Liver (tissue), 8 donors: ENCODE measurements at regions not wholly inside any gene's neighbourhood (a gene's known extent, or its start where the extent isn't known, plus 50 kb on each side); places are given as distances from the start of the nearest gene placed in this dataset.

ENCODE experiments used
- DNase-seq: peaks from one replicate; pipeline ENCODE4 v3.0.0-alpha.2; 2017; ENCODE audit warnings: low spot score
- H3K27ac ChIP-seq, 2 donors: one replicate each; pipeline ENCODE4 v1.7.0; 2013; ENCODE audit warnings: inconsistent platforms in 2 of 2, low read length in 2 of 2, control low read depth in 1 of 2, low read depth in 1 of 2, mild to moderate bottlenecking in 1 of 2
- H3K27me3 ChIP-seq, 4 donors: one replicate each; pipeline versions ENCODE4 v1.6.1 to v1.7.0; 2013; ENCODE audit warnings: low read length in 3 of 4, inconsistent platforms in 1 of 4, mild to moderate bottlenecking in 1 of 4, moderate library complexity in 1 of 4; ENCODE audit not compliant: control insufficient read depth in 4 of 4, insufficient read depth in 4 of 4
- H3K36me3 ChIP-seq, 4 donors: one replicate each; pipeline versions ENCODE4 v1.6.1 to v1.7.0; 2013; ENCODE audit warnings: low read length in 3 of 4, mild to moderate bottlenecking in 3 of 4, low read depth in 1 of 4, moderate library complexity in 1 of 4; ENCODE audit not compliant: control insufficient read depth in 4 of 4, insufficient read depth in 3 of 4
- H3K4me1 ChIP-seq, 4 donors: one replicate each; pipeline versions ENCODE4 v1.6.1 to v1.7.0; 2013; ENCODE audit warnings: low read length in 3 of 4, mild to moderate bottlenecking in 3 of 4, moderate library complexity in 1 of 4; ENCODE audit not compliant: control insufficient read depth in 4 of 4, insufficient read depth in 4 of 4
- H3K4me3 ChIP-seq, 3 donors: one replicate each; pipeline versions ENCODE4 v1.6.1 to v1.7.0; 2013; ENCODE audit warnings: low read length in 3 of 3, control low read depth in 1 of 3, low read depth in 1 of 3, mild to moderate bottlenecking in 1 of 3
- H3K9ac ChIP-seq, 2 donors: one replicate each; pipeline ENCODE4 v1.7.0; 2013; ENCODE audit warnings: low read length in 2 of 2, mild to moderate bottlenecking in 2 of 2, moderate library complexity in 2 of 2, control low read depth in 1 of 2, low read depth in 1 of 2
- H3K9me3 ChIP-seq, 4 donors: one replicate each; pipeline versions ENCODE4 v1.6.1 to v1.7.0; 2013; ENCODE audit warnings: low read length in 3 of 4; ENCODE audit not compliant: control insufficient read depth in 4 of 4
- ATF3 ChIP-seq: IDR thresholded peaks from 2 replicates; pipeline ENCODE4 v1.6.1; 2016; ENCODE audit warnings: antibody characterized with exemption
- EGR1 ChIP-seq, 2 donors: IDR thresholded peaks; 2 replicates each; pipeline ENCODE4 v1.6.1; 2016 to 2018; ENCODE audit warnings: antibody characterized with exemption in 2 of 2, low read depth in 2 of 2
- FOXA1 ChIP-seq: IDR thresholded peaks from 2 replicates; pipeline ENCODE4 v1.6.1; 2016; ENCODE audit warnings: antibody characterized with exemption
- FOXA2 ChIP-seq: IDR thresholded peaks from 2 replicates; pipeline ENCODE4 v1.6.1; 2016; ENCODE audit warnings: antibody characterized with exemption
- GABPA ChIP-seq, 2 donors: IDR thresholded peaks in 1 of 2; conservative IDR thresholded peaks in 1 of 2; 2 replicates each; pipeline ENCODE4 v1.6.1; 2016; ENCODE audit warnings: antibody characterized with exemption in 2 of 2, mild to moderate bottlenecking in 1 of 2, moderate library complexity in 1 of 2
- HNF4A ChIP-seq, 2 donors: conservative IDR thresholded peaks; 2 replicates each; pipeline ENCODE4 v1.6.1; 2016; ENCODE audit warnings: antibody characterized with exemption in 2 of 2, mild to moderate bottlenecking in 2 of 2
- HNF4G ChIP-seq: IDR thresholded peaks from 2 replicates; pipeline ENCODE4 v1.6.1; 2016; ENCODE audit warnings: antibody characterized with exemption
- JUND ChIP-seq, 2 donors: IDR thresholded peaks; 2 replicates each; pipeline ENCODE4 v1.6.1; 2016; ENCODE audit warnings: antibody characterized with exemption in 2 of 2
- MAX ChIP-seq: IDR thresholded peaks from 2 replicates; pipeline ENCODE4 v1.6.1; 2016; ENCODE audit warnings: antibody characterized with exemption
- NR2F2 ChIP-seq: IDR thresholded peaks from 2 replicates; pipeline ENCODE4 v1.6.1; 2016; ENCODE audit warnings: antibody characterized with exemption
- RAD21 ChIP-seq, 2 donors: IDR thresholded peaks; 2 replicates each; pipeline ENCODE4 v1.6.1; 2016; ENCODE audit warnings: antibody characterized with exemption in 2 of 2, mild to moderate bottlenecking in 2 of 2
- REST ChIP-seq: IDR thresholded peaks from 2 replicates; pipeline ENCODE4 v1.6.1; 2016; ENCODE audit warnings: antibody characterized with exemption, mild to moderate bottlenecking
- RXRA ChIP-seq, 2 donors: IDR thresholded peaks; 2 replicates each; pipeline ENCODE4 v1.6.1; 2017 to 2018; ENCODE audit warnings: antibody characterized with exemption in 2 of 2, mild to moderate bottlenecking in 1 of 2
- TAF1 ChIP-seq: conservative IDR thresholded peaks from 2 replicates; pipeline ENCODE4 v1.6.1; 2016; ENCODE audit warnings: antibody characterized with exemption, mild to moderate bottlenecking
- YY1 ChIP-seq: IDR thresholded peaks from 2 replicates; pipeline ENCODE4 v1.6.1; 2016; ENCODE audit warnings: antibody characterized with exemption, mild to moderate bottlenecking
- whole genome bisulfite sequencing: extraction: QIAGEN DNeasy Blood & Tissue Kit; methylation state at CpG from one replicate; pipeline ENCODE4 v1.1.7; 2013; 5-methylcytosine and 5-hydroxymethylcytosine counted together
- TF ChIP-seq, protein P1 (sequence below): IDR thresholded peaks from 2 replicates; pipeline ENCODE4 v1.6.1; 2016; ENCODE audit warnings: antibody characterized with exemption
- TF ChIP-seq, protein P2 (sequence below): fragments of 150-350 bp; IDR thresholded peaks from 2 replicates; pipeline ENCODE4 v1.5.1; 2017; ENCODE audit warnings: improper control_type of control experiment, low read depth, low read length; ENCODE audit not compliant: missing input control
- donor health status: healthy.
- donor health status: healthy.
- donor health status: healthy.
- donor health status: healthy.
- donor health status: healthy.

DNA sequence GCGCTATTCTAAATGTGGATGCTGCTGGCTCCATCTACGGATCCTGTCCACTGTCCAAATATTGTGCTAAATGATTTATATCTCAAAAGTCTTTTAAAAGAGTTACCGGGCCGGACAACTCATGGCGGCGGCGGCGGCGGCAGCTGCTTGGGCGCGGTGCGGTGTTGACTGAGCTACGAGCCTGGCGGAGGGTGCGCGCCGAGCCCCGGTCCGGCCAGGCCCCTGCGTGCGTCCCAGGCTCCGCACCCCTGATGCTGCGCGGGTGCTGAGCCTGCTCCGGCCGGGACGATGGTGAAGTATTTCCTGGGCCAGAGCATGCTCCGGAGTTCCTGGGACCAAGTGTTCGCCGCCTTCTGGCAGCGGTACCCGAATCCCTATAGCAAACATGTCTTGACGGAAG lies 303.4 kb downstream of the CENPW start:
- TF ChIP-seq MAX (no peak), HNF4A (conservative IDR thresholded peaks at IDR 0.05) (no peak), REST (no peak), HNF4G (no peak), FOXA1 (no peak), EGR1 (IDR thresholded peaks at IDR 0.05; ENCODE audit: low read depth in 2 of 2) (no peak), FOXA2 (no peak), TAF1 (no peak), NR2F2 (no peak), JUND (IDR thresholded peaks at IDR 0.05) (no peak), YY1 (no peak), RAD21 (IDR thresholded peaks at IDR 0.05) (no peak), ATF3 (no peak), RXRA (IDR thresholded peaks at IDR 0.05) (no peak), GABPA (IDR thresholded peaks at IDR 0.05 in 1 of 2, conservative IDR thresholded peaks at IDR 0.05 in 1 of 2) (no peak)
- TF ChIP-seq, protein P1, sequence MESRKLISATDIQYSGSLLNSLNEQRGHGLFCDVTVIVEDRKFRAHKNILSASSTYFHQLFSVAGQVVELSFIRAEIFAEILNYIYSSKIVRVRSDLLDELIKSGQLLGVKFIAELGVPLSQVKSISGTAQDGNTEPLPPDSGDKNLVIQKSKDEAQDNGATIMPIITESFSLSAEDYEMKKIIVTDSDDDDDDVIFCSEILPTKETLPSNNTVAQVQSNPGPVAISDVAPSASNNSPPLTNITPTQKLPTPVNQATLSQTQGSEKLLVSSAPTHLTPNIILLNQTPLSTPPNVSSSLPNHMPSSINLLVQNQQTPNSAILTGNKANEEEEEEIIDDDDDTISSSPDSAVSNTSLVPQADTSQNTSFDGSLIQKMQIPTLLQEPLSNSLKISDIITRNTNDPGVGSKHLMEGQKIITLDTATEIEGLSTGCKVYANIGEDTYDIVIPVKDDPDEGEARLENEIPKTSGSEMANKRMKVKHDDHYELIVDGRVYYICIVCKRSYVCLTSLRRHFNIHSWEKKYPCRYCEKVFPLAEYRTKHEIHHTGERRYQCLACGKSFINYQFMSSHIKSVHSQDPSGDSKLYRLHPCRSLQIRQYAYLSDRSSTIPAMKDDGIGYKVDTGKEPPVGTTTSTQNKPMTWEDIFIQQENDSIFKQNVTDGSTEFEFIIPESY = no peak
- TF ChIP-seq, protein P2, sequence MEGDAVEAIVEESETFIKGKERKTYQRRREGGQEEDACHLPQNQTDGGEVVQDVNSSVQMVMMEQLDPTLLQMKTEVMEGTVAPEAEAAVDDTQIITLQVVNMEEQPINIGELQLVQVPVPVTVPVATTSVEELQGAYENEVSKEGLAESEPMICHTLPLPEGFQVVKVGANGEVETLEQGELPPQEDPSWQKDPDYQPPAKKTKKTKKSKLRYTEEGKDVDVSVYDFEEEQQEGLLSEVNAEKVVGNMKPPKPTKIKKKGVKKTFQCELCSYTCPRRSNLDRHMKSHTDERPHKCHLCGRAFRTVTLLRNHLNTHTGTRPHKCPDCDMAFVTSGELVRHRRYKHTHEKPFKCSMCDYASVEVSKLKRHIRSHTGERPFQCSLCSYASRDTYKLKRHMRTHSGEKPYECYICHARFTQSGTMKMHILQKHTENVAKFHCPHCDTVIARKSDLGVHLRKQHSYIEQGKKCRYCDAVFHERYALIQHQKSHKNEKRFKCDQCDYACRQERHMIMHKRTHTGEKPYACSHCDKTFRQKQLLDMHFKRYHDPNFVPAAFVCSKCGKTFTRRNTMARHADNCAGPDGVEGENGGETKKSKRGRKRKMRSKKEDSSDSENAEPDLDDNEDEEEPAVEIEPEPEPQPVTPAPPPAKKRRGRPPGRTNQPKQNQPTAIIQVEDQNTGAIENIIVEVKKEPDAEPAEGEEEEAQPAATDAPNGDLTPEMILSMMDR = no peak
- Histone ChIP-seq H3K4me1 (no peaks in the 10 kb centered on the region), H3K27me3 (no peaks in the 10 kb centered on the region), H3K9ac (no peak overlapping the region), H3K27ac (no peak overlapping the region), H3K4me3 (no peak overlapping the region), H3K9me3 (no peaks in the 10 kb centered on the region), H3K36me3 (no peaks in the 10 kb centered on the region)
- 95% methylated on average over 33 of the region's 33 CpGs for WGBS
- DNase-seq = no peak

DNA sequence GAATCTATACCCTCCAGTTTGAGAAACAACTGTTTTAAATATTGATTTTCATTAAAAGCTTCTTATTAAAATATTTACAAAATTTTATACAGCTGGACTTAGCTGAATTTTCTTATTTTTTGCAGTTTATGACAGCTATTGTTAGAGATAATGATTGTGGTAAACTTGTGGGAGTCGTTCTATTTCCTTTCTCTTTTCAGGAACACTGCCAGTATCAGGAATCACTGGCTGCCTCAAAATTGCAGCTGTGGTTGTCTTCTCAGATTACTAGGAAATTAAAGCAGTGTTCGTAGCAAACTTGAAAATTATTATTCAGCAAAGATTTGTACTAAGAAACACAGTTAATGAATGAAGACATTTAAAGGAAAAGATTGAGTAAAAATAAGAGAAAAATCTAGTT lies 311.0 kb downstream of the CENPW start:
- H3K9ac ChIP-seq = no peak overlapping the region
- no peak overlapping the region for H3K27ac ChIP-seq
- TF ChIP-seq TAF1 = no peak
- no peaks in the 10 kb centered on the region for H3K27me3 ChIP-seq
- peaks cover 0 to 4% (median 2%) of the 10 kb centered on the region in 4 donors for H3K9me3 ChIP-seq
- no peaks in the 10 kb centered on the region for H3K36me3 ChIP-seq
- no peak overlapping the region for H3K4me3 ChIP-seq
- 44% methylated on average over 2 of the region's 2 CpGs for WGBS
- no peak for DNase-seq
- H3K4me1 ChIP-seq = no peaks in the 10 kb centered on the region
